ENCODE measurements at regions not wholly inside any gene's neighbourhood (a gene's known extent, or its start where the extent isn't known, plus 50 kb on each side); places are given as distances from the start of the nearest gene placed in this dataset.
A peak's percentile ranks its signal among the peaks of the same experiment; 100 is the strongest.

DNA sequence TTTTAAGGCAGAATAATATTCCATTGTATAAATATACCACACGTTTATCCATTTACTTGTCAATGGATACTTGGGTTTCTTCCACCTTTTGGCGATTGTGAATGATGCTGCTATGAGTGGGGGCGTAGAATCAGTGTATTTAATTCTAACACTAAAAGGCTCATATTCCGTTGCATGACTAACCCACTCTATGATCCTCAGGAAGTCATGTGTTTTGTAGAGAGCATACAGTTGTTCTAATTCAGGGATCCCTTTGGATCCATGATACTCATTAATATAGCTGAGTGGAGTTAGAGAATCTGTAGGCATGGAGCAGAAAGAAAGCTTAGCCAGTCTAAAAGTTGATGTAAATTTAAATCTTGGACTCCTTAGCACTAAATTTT, 74.2 kb upstream of the TMEM170B start:
- TF ChIP-seq POLR2A (IDR thresholded peaks at IDR 0.05): no peak
- no peak for TF ChIP-seq CTCF (IDR thresholded peaks at IDR 0.05)
- intact Hi-C loops (cut with DNase I): no loop called here

GRCh38 chr6:11462742-11463397, 74.7 kb upstream of the TMEM170B start:
- TF ChIP-seq POLR2A (IDR thresholded peaks at IDR 0.05): no peak
- TF ChIP-seq CTCF (IDR thresholded peaks at IDR 0.05): no peak
- intact Hi-C loops (cut with DNase I): no loop called here
- Histone ChIP-seq H3K4me1 (no peaks in the 10 kb centered on the region), H3K36me3 (no peaks in the 10 kb centered on the region), H3K27ac (no peak overlapping the region), H3K9me3 (no peaks in the 10 kb centered on the region), H3K27me3 (no peaks in the 10 kb centered on the region), H3K4me3 (no peak overlapping the region)
- ATAC-seq: peak; percentile 30 to 79 (median 61)
- no peak for DNase-seq
- 47% methylated on average over 10 of the region's 11 CpGs for WGBS (ENCODE audit: insufficient coverage, low coverage, low lambda C conversion rate, missing lambda C conversion rate)

More for the DNA sequence above, 74.2 kb upstream of the TMEM170B start:
- Histone ChIP-seq H3K36me3 (no peaks in the 10 kb centered on the region), H3K9me3 (no peaks in the 10 kb centered on the region), H3K27ac (no peak overlapping the region), H3K4me1 (no peaks in the 10 kb centered on the region), H3K4me3 (no peak overlapping the region), H3K27me3 (no peaks in the 10 kb centered on the region)
- DNase-seq (no peak), ATAC-seq (no peak)
- 87% methylated on average over 4 of the region's 4 CpGs for WGBS (ENCODE audit: insufficient coverage, low coverage, low lambda C conversion rate, missing lambda C conversion rate)

DNA sequence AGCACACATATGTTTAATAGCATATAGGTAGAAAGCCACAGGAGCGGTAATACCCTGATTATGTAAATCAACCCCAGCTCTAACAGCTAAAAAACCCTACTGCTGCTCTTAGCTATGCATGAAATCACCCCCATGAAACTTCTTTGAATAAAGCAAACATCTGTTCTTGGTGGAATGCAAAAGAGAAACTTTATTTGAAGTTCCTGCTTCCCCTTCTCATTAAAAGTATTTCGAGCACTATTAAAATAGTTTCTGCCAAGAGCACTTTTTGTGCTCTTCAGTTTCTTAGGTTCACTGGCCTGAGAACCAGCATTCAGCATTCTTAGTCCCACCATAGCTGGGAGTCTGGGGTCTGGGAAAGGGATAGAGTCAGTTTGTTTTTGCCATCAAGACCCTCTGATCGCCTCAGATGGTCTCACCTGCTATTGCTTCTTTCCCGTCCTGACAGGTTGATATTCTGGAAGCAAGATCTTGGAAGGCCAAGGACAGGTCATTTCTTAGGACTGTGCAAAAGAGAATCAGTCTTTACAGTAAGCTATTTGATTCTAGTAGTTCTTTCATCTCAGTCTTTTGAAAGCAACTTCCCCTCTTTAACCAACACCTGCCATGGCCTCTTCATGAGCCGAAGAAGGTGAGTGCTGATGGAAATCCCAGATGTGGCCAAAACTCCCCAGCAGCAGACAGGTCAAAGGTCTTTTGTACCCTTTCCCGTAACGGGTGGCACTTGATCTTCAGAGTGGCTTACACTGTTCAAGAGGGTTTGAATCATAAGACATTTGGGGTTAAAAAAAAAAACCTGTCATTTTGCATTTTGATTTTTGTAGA, 76.5 kb upstream of the TMEM170B start:
- no peaks in the 10 kb centered on the region for H3K36me3 ChIP-seq
- H3K4me3 ChIP-seq: no peak overlapping the region
- no peak for DNase-seq
- WGBS (ENCODE audit: insufficient coverage, low coverage, low lambda C conversion rate, missing lambda C conversion rate): 66% methylated on average over 7 of the region's 7 CpGs
- no peaks in the 10 kb centered on the region for H3K27me3 ChIP-seq
- intact Hi-C loops (cut with DNase I): no loop called here
- no peak overlapping the region for H3K27ac ChIP-seq
- H3K4me1 ChIP-seq: no peaks in the 10 kb centered on the region
- TF ChIP-seq CTCF (IDR thresholded peaks at IDR 0.05) (no peak), POLR2A (IDR thresholded peaks at IDR 0.05) (no peak)
- H3K9me3 ChIP-seq: no peaks in the 10 kb centered on the region
- ATAC-seq: no peak

DNA sequence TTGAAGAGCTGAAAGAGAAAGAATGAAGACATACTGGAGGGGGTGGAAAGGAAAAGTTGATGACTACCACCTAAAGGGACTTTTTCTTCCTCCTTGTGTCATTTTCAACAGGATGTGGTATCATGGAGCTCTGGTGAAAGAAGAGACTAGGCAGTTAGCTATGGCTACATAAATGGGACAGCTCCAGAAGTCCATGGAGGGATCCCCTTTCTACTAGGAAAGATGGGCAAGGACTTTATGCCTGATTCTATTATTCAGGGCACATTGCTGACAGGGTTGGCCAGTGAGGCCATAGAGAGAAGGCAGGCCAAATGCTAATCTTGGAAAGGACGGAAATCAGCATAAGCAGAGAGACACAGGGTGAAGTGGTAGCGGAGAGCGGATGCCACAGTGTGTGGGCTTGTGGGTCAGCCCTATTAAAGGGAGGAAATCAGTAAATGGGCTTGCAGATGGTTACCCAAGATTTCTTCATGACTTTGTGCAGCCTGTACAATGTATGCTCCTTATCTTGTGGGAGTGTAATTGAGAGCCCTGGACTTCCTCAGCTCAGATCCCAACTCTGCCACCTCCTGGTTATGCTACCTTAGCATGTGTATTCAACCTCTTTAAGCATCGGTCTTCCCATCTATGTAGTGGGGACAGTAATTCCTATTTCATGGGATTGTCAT, 77.4 kb upstream of the TMEM170B start:
- no peak overlapping the region for H3K4me3 ChIP-seq
- TF ChIP-seq POLR2A (IDR thresholded peaks at IDR 0.05) (no peak), CTCF (IDR thresholded peaks at IDR 0.05) (peak in 1 of 4 donors; percentile 6)
- ATAC-seq (peak; percentile 46 to 71 (median 50)), DNase-seq (no peak)
- no peaks in the 10 kb centered on the region for H3K9me3 ChIP-seq
- intact Hi-C loops (cut with DNase I): no loop called here
- 81% methylated on average over 3 of the region's 4 CpGs for WGBS (ENCODE audit: insufficient coverage, low coverage, low lambda C conversion rate, missing lambda C conversion rate)
- no peaks in the 10 kb centered on the region for H3K27me3 ChIP-seq
- H3K27ac ChIP-seq: no peak overlapping the region
- H3K36me3 ChIP-seq: no peaks in the 10 kb centered on the region
- no peaks in the 10 kb centered on the region for H3K4me1 ChIP-seq
